PC-9 (cell line): ENCODE measurements at regions not wholly inside any gene's neighbourhood (a gene's known extent, or its start where the extent isn't known, plus 50 kb on each side); places are given as distances from the start of the nearest gene placed in this dataset.

Experiments used
- CTCF ChIP-seq: fragments of 200-600 bp; sonication (generic); conservative IDR thresholded peaks from 2 replicates; pipeline ENCODE4 v1.6.1; 2017; ENCODE audit warnings: mixed run types, antibody characterized with exemption, mild to moderate bottlenecking, moderate library complexity
- EZH2 ChIP-seq: fragments of 200-600 bp; sonication (generic); IDR thresholded peaks from 2 replicates; pipeline ENCODE4 v1.8.0; 2017; ENCODE audit warnings: antibody characterized with exemption, low read depth

DNA sequence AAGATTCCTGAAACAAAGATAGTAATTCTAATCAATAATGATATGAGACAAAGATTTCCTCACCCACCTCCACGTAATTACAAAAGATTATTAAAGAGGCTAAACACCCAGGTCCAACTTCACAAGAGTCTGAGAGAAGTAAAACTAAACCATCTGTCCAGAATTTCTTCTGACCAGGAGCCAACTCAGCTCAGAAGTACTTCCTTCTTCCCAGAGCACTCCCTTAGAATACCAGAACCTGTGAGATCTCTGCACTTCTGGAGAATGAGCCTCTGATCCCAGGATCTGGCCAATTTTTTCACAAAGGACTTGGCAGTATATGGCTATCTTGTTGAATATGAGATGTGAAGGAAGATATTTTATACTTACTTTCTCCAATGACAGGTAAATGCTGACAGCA, 120.6 kb upstream of the PALMD start:
- TF ChIP-seq CTCF (no peak), EZH2 (no peak)
